ENCODE measurements at regions not wholly inside any gene's neighbourhood (a gene's known extent, or its start where the extent isn't known, plus 50 kb on each side); places are given as distances from the start of the nearest gene placed in this dataset.

- no peak for TF ChIP-seq CTCF (IDR thresholded peaks at IDR 0.05 in 2 of 3, conservative IDR thresholded peaks at IDR 0.05 in 1 of 3; ENCODE audit: borderline replicate concordance in 1 of 3, insufficient read depth in 1 of 3, low read depth in 2 of 3, low read length in 2 of 3)
- no peak for TF ChIP-seq POLR2A (IDR thresholded peaks at IDR 0.05; ENCODE audit: borderline replicate concordance, extremely low read depth, insufficient read depth, insufficient read length)
- TF ChIP-seq ATF3 (IDR thresholded peaks at IDR 0.05), result no peak
- no peak for TF ChIP-seq SRF (IDR thresholded peaks at IDR 0.05; ENCODE audit: low read depth)
Measured at GRCh38 chr18:46215902-46216723, 111.9 kb downstream of the HAUS1 start (continued).

GRCh38 chr18:46220116-46220515 is 115.9 kb downstream of the HAUS1 start:
- Histone ChIP-seq H3K4me1 (ENCODE audit: control insufficient read depth in 1 of 2, insufficient read depth in 2 of 2, low read length in 2 of 2) (no peaks in the 10 kb centered on the region), H3K4me3 (replicated peaks in 1 of 2; ENCODE audit: low read depth in 1 of 2, low read length in 2 of 2) (no peak overlapping the region), H3K9me3 (ENCODE audit: control insufficient read depth in 1 of 2, insufficient read depth in 1 of 2, low read depth in 1 of 2, low read length in 2 of 2) (no peaks in the 10 kb centered on the region), H3K36me3 (ENCODE audit: control insufficient read depth in 1 of 2, insufficient read depth in 2 of 2, low read length in 2 of 2) (0 out of 4 replicates have a peak, but pooled peaks cover 0 to 9% of the 10 kb centered on the region in 2 experiments), H3K9me2 (ENCODE audit: insufficient read depth) (no peaks in the 10 kb centered on the region), H3K4me2 (ENCODE audit: low read length) (no peak overlapping the region), H3K27me3 (ENCODE audit: insufficient read depth, low read length) (no peaks in the 10 kb centered on the region), H4K20me1 (ENCODE audit: insufficient read depth) (peaks cover 3% of the 10 kb centered on the region; the same call in 1 of the 2 replicates), H2AFZ (ENCODE audit: low read depth, low read length, poor library complexity, severe bottlenecking) (no peak overlapping the region), H3K79me2 (ENCODE audit: insufficient read depth, low read length) (peaks cover 76% of the 10 kb centered on the region), H3K9ac (ENCODE audit: low read length) (no peak overlapping the region), H3K27ac (ENCODE audit: low read depth, low read length) (no peak overlapping the region)
- intact Hi-C loops (cut with micrococcal nuclease), result no loop called here
- ATAC-seq (no peak), DNase-seq (ENCODE audit: low read depth, low spot score) (no peak)
- ChIA-PET POLR2A (no interaction called here), CTCF (no interaction called here), RAD21 (ENCODE audit: low non-redundant PET in 1 of 2, low total read pairs in 2 of 2, uncharacterized antibody in 2 of 2, unreplicated experiment in 2 of 2) (no interaction called here)
- BruUV-seq (replicated peaks), result no TSS peak
- TF ChIP-seq CTCF (IDR thresholded peaks at IDR 0.05 in 2 of 3, conservative IDR thresholded peaks at IDR 0.05 in 1 of 3; ENCODE audit: borderline replicate concordance in 1 of 3, insufficient read depth in 1 of 3, low read depth in 2 of 3, low read length in 2 of 3) (no peak), POLR2A (IDR thresholded peaks at IDR 0.05; ENCODE audit: borderline replicate concordance, extremely low read depth, insufficient read depth, insufficient read length) (no peak), CBX3 (IDR thresholded peaks at IDR 0.05; ENCODE audit: low read depth) (no peak), RAD21 (IDR thresholded peaks at IDR 0.05; ENCODE audit: low read depth) (no peak), YY1 (IDR thresholded peaks at IDR 0.05; ENCODE audit: extremely low read depth, insufficient replicate concordance, low read depth, low read length) (no peak), FOSL1 (IDR thresholded peaks at IDR 0.05; ENCODE audit: low read depth) (no peak), REST (IDR thresholded peaks at IDR 0.05; ENCODE audit: low read depth) (no peak), ELF1 (IDR thresholded peaks at IDR 0.05; ENCODE audit: borderline replicate concordance, low read depth) (no peak), ZNF274 (IDR thresholded peaks at IDR 0.05; ENCODE audit: low read depth, low read length) (no peak)

Data from HCT116 (cell line).